Endothelial cell of umbilical vein (primary cell): ENCODE measurements at regions not wholly inside any gene's neighbourhood (a gene's known extent, or its start where the extent isn't known, plus 50 kb on each side); places are given as distances from the start of the nearest gene placed in this dataset.

Experiments used
- BruUV-seq: library from RNA; stranded (reverse); fragments of 400-500 nt; replicated peaks from 2 replicates; lab custom pipeline; 2021; lab: Mats Ljungman, UMichigan
- CTCF ChIA-PET: fragments of 300-600, 350-600 bp; sonication (Branson Sonifier 250); formaldehyde crosslinking; loops from one replicate; lab custom pipeline; 2021; ENCODE audit warnings: antibody characterized with exemption, inconsistent platforms; lab: Charles Lee
- POLR2A ChIA-PET: fragments of 300-600, 350-600 bp; sonication (Branson Sonifier 250); formaldehyde crosslinking; loops from one replicate; lab custom pipeline; 2021; ENCODE audit warnings: antibody characterized with exemption, inconsistent platforms; lab: Charles Lee
- DNase-seq: peaks from one replicate; pipeline ENCODE4 v3.0.0-alpha.2; 2011; ENCODE audit warnings: low read depth, low spot score
- FAIRE-seq: peaks from 2 replicates; lab custom pipeline; 2011; peaks lifted over from hg19 to GRCh38; lab: Jason Lieb, UNC
- H2AFZ ChIP-seq: 2 replicates; pipeline ENCODE4 v1.6.0; 2012; ENCODE audit warnings: low read depth, low read length, control low read depth, inconsistent platforms
- H3K27ac ChIP-seq: 2 replicates; pipeline ENCODE4 v1.5.1; 2011; ENCODE audit warnings: low read depth, mild to moderate bottlenecking, control low read depth, low read length, moderate library complexity; ENCODE audit not compliant: insufficient read depth
- H3K27me3 ChIP-seq, 2 experiments: 2 replicates each; pipeline versions ENCODE4 v1.6.0 to v1.6.1; 2011; ENCODE audit warnings: low read length in 2 of 2, mixed read lengths in 1 of 2; ENCODE audit not compliant: control insufficient read depth in 2 of 2, insufficient read depth in 2 of 2
- H3K36me3 ChIP-seq, 2 experiments: 2 replicates in 1 of 2; 3 replicates in 1 of 2; pipeline ENCODE4 v1.5.1; 2011; ENCODE audit warnings: low read length in 2 of 2, mild to moderate bottlenecking in 1 of 2, moderate library complexity in 1 of 2; ENCODE audit not compliant: control insufficient read depth in 2 of 2, insufficient read depth in 2 of 2; ENCODE audit errors: extremely low read depth in 1 of 2
- H3K4me1 ChIP-seq: 3 replicates; pipeline ENCODE4 v1.5.1; 2011; ENCODE audit warnings: mild to moderate bottlenecking, low read length; ENCODE audit not compliant: control insufficient read depth, insufficient read depth; ENCODE audit errors: extremely low read depth
- H3K4me2 ChIP-seq: 2 replicates; pipeline ENCODE4 v1.6.1; 2011; ENCODE audit warnings: low read length, control low read depth, mixed read lengths; ENCODE audit not compliant: insufficient read depth
- H3K4me3 ChIP-seq, 3 experiments: fragments of 200-600 bp in 1 of 3; sonication (generic), shearing (Covaris generic) in 1 of 3; replicated peaks in 1 of 3; 2 replicates each; pipeline ENCODE4 v1.5.1; 2011 to 2016; ENCODE audit warnings: control low read depth in 3 of 3, low read length in 3 of 3, mild to moderate bottlenecking in 2 of 3, inconsistent platforms in 1 of 3, low read depth in 1 of 3, moderate library complexity in 1 of 3; ENCODE audit not compliant: insufficient read depth in 1 of 3
- H3K79me2 ChIP-seq: 2 replicates; pipeline ENCODE4 v1.6.0; 2012; ENCODE audit warnings: low read length, inconsistent platforms; ENCODE audit not compliant: control insufficient read depth, insufficient read depth
- H3K9ac ChIP-seq: replicated peaks from 2 replicates; pipeline ENCODE3; 2011; ENCODE audit warnings: low read length, control low read depth; ENCODE audit not compliant: insufficient read depth; ENCODE audit errors: extremely low read depth
- H3K9me1 ChIP-seq: replicated peaks from 3 replicates; pipeline ENCODE4 v1.6.0; 2011; ENCODE audit warnings: mild to moderate bottlenecking, low read length; ENCODE audit not compliant: control insufficient read depth, insufficient read depth; ENCODE audit errors: extremely low read depth
- H3K9me3 ChIP-seq: replicated peaks from 2 replicates; pipeline ENCODE4 v1.5.1; 2012; ENCODE audit warnings: low read length, inconsistent platforms; ENCODE audit not compliant: control insufficient read depth, insufficient read depth
- H4K20me1 ChIP-seq: replicated peaks from 2 replicates; pipeline ENCODE3; 2011; ENCODE audit warnings: mild to moderate bottlenecking, low read length; ENCODE audit not compliant: control insufficient read depth, insufficient read depth; ENCODE audit errors: extremely low read depth
- CTCF ChIP-seq, 2 donors: IDR thresholded peaks; 1 replicate in 1 of 2; 2 replicates in 1 of 2; pipeline ENCODE4 v1.5.1; 2011; ENCODE audit warnings: low read length in 2 of 2, mild to moderate bottlenecking in 2 of 2, moderate library complexity in 2 of 2, control low read depth in 1 of 2, inconsistent platforms in 1 of 2, low read depth in 1 of 2; ENCODE audit not compliant: insufficient read depth in 1 of 2; ENCODE audit errors: extremely low read depth in 1 of 2
- EZH2 ChIP-seq: IDR thresholded peaks from 2 replicates; pipeline ENCODE4 v1.6.1; 2012; ENCODE audit warnings: borderline replicate concordance, low read depth, mild to moderate bottlenecking, moderate library complexity, low read length, inconsistent platforms; ENCODE audit not compliant: severe bottlenecking
- FOS ChIP-seq: IDR thresholded peaks from 2 replicates; pipeline ENCODE4 v1.6.1; 2011; ENCODE audit warnings: mild to moderate bottlenecking, low read length, moderate library complexity, borderline replicate concordance; ENCODE audit not compliant: insufficient read depth
- GATA2 ChIP-seq: IDR thresholded peaks from 2 replicates; pipeline ENCODE4 v1.7.0; 2011; ENCODE audit warnings: low read depth, mild to moderate bottlenecking, moderate library complexity, mixed read lengths, low read length; ENCODE audit not compliant: insufficient read length, insufficient read depth
- JUN ChIP-seq: IDR thresholded peaks from 2 replicates; pipeline ENCODE4 v1.6.1; 2011; ENCODE audit warnings: borderline replicate concordance, low read depth; ENCODE audit not compliant: insufficient read length, insufficient read depth
- MAX ChIP-seq: IDR thresholded peaks from 2 replicates; pipeline ENCODE4 v1.6.1; 2011; ENCODE audit not compliant: insufficient read depth, insufficient read length
- MYC ChIP-seq: IDR thresholded peaks from one replicate; pipeline ENCODE4 v1.6.1; 2011; ENCODE audit warnings: mild to moderate bottlenecking, low read depth, low read length
- POLR2A ChIP-seq: IDR thresholded peaks from 2 replicates; pipeline ENCODE4 v1.6.1; 2012; ENCODE audit warnings: low read depth, mild to moderate bottlenecking, control low read depth, low read length
- POLR2AphosphoS5 ChIP-seq: IDR thresholded peaks from 2 replicates; pipeline ENCODE4 v1.6.1; 2012; ENCODE audit warnings: low read depth, mild to moderate bottlenecking, control low read depth, low read length, moderate library complexity; ENCODE audit not compliant: insufficient read depth
- dilution Hi-C: fragments of 300-500 bp; cut with MboI; formaldehyde crosslinking; loops from one replicate; pipeline ENCODE4 v1.15.0; 2019; ENCODE audit warnings: low sequenced_read_pairs; ENCODE audit not compliant: extremely low pct_ligation_motif_present
- intact Hi-C: fragments of 100-400 bp; cut with micrococcal nuclease; formaldehyde crosslinking; loops from one replicate; pipeline ENCODE4 v1.10.0; 2022

DNA sequence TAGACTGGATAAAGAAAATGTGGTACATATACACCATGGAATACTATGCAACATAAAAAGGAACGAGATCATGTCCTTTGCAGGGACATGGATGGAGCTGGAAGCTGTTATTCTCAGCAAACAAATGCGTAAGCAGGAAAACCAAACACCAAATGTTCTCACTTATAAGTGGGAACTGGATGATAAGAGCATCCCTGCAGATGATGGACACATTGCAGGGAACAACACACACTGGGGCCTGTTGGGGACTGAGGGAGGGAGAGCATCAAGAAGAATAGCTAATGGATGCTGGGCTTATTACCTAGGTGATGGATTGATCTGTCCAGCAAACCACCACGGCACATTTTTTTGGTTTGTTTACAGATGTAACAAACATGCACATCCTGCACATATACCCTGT, 470.5 kb upstream of the CITED2 start:
- TF ChIP-seq POLR2A (no peak), GATA2 (no peak), JUN (no peak), FOS (no peak), EZH2 (no peak), MYC (no peak), MAX (no peak), POLR2AphosphoS5 (no peak), CTCF (IDR thresholded peaks at IDR 0.05; ENCODE audit: extremely low read depth in 1 of 2, insufficient read depth in 1 of 2, low read depth in 1 of 2, low read length in 2 of 2) (no peak)
- POLR2A ChIA-PET: no interaction called here
- H3K4me2 ChIP-seq: no peak overlapping the region
- no peak overlapping the region for H3K9ac ChIP-seq
- H3K9me1 ChIP-seq: no peaks in the 10 kb centered on the region
- intact Hi-C loops: no loop called here
- no peaks in the 10 kb centered on the region for H3K36me3 ChIP-seq
- no peaks in the 10 kb centered on the region for H4K20me1 ChIP-seq
- CTCF ChIA-PET: no interaction called here
- H3K27me3 ChIP-seq: no peaks in the 10 kb centered on the region
- DNase-seq (no peak), FAIRE-seq (no peak)
- dilution Hi-C loops: no loop called here
- H3K4me1 ChIP-seq: no peaks in the 10 kb centered on the region
- H3K79me2 ChIP-seq: no peaks in the 10 kb centered on the region
- no peaks in the 10 kb centered on the region for H3K9me3 ChIP-seq
- H2AFZ ChIP-seq: no peak overlapping the region
- no peak overlapping the region for H3K4me3 ChIP-seq
- no TSS peak for BruUV-seq
- H3K27ac ChIP-seq: no peak overlapping the region
